NCI-H1930 (cell line): ENCODE measurements at regions not wholly inside any gene's neighbourhood (a gene's known extent, or its start where the extent isn't known, plus 50 kb on each side); places are given as distances from the start of the nearest gene placed in this dataset.

Experiments
- DNase-seq, 2 experiments: peaks; one replicate each; lab custom pipeline; 2025; lab: John Stamatoyannopoulos, UW

DNA sequence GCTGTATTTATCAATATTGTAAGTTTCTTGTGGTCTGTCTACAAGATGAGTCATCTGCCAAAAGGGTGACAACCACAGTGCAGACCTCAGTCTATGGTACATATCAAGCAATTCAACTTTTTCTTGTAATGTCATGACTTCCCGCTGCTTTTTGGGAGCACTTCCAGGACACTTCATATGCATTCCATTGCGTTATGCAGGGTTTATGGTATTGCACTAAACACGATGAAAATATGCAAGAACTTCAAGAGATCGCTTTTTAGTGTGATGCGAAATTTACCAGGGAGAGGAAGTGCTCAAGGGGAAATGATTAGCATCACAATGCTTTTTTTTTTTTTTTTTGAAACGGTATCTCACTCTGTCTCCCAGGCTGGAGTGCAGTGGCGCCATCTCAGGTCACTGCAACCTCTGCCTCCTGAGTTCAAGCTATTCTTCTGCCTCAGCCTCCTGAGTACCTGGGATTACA, 166.5 kb downstream of the TFAP2A start:
- no peak for DNase-seq

DNA sequence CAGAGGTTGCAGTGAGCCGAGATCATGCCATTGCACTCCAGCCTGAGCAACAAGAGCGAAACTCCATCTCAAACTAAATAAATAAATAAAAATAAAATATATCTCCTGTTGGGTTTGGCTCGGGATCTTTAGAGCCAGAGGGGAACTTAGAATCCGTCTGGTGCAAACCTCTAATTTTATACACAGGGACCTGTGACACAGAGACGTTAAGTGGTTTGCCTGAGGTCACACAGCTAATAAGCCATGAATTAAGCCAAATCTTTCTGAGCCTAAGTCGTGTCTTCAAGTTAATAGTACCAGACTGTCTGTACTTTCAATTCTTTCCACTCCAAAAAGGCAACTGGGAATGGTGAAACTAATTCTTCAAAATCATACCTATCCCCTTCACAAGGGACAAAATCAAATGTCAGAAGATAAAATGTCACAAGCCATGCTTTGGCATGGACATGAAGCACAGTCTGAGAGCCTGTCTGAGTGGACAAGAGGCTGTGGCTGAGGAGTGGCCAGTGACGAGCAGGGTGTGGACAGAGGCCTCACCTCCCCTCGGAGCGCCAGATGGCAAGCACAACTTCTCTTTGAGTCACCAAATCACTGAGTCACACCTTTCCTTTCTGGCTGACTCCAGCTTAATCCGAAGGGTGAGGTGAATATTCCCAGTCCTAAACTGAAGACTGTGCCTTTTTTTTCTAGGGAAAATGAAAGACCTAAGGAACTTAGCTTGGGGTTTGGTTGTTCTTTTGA, 177.4 kb downstream of the TFAP2A start:
- no peak for DNase-seq

DNA sequence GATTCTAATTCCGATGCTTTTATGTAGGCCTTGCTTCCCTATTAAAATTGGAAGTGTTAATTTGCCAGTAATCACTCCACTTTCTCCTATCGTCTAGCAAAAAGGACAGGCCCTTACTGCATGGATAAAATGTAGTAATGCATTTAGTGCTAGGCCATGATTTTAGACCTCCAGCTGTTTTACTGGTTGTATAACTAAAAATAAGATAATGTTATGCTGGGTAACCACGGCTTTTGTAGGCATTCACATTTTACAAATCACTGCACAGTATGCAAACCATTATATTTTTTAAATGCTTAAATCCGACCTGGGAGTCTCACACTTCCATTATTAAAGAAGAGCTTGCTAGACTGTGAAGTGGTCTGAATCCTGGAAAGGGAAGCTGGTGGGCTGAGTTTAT, 179.5 kb downstream of the TFAP2A start:
- no peak for DNase-seq

DNA sequence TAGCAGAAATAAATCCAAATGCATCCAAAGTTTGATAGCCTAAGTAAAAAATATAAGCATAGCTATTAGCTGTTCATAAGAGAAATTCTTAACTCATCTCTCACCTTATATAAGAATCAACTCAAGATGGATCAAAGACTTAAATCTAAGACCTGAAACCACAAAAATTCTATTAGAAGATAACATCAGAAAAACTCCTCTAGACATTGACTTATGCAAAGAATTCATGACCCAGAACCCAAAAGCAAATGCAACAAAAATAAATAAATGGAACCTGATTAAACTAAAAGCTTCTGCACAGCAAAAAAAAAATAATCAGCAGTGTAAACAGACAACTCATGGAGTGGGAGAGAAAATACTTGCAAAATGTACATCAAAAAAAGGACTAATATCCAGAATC, 184.3 kb downstream of the TFAP2A start:
- no peak for DNase-seq

DNA sequence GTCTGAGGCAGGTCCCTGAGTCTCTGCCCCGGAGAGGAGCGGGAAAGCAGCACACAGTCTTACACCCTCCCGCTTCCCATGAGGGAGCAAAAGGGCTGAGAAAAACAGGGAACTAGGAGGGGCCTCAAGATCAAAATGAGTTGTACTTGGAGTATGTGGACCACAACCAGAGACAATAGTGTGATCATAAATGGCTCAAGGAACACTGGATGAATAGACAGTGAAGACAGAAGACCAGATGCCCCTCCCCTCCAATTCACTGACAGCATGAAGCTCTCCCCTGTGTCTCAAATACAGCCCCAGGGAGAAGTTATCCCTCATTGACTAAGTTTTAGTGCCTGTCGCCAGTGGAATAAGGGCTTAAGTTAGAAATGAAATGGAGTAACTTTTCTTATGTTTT, 191.0 kb downstream of the TFAP2A start:
- no peak for DNase-seq

DNA sequence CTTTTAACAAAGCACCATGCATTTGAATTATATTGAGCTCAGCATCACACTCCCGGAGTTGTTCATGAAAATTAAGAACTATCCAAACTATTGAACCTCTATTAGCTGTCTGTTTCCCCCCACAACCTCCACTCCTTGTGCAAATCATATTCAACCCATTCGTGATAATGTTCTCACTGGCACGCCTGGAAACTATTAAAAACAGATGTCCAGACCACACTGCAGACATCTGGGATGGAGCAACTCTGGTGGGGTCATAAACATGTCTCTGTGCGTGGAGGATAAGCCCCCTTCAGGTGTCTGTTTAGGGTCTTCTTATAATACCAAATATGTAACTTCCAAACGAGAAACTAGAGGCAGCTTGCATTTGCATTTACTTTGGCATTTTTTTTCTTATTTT, 193.7 kb downstream of the TFAP2A start:
- no peak for DNase-seq

DNA sequence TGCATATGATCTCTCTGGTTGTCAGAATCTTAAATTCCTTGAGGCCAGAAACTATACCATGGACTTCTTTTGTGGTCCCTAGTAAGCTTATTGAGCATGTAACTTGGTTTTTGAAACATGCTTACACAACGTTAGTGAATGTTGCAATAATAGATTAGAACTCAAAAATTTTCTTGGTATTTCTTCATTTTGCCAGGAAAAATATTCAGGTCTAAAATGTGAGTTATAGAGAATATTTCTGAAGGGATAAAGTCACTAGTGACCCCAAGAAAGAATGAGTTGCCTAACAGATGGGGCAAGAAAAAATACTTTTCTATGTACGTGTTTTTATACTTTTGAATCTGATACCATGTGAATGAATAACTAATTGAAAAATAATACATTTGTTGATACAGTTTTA, 195.4 kb downstream of the TFAP2A start:
- no peak for DNase-seq

DNA sequence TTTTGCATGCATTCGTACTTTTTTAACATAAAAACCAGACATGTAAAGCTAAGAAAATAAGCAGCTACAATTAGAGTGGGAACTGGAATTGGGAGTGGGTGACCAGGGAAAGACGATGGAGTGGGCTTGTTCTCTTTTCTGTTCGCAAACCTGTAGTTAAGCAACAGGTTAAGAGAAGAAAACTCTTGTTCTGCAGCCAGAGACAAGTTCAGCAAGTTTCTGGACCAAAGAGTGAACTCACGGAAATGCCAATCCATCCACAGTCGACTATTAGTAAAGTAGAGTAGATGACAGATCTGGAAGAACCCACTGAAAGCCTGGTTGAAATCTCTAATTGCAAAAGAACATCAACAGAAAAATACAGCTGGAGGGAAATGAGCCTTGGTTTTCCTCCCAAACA, 197.8 kb downstream of the TFAP2A start:
- no peak for DNase-seq

DNA sequence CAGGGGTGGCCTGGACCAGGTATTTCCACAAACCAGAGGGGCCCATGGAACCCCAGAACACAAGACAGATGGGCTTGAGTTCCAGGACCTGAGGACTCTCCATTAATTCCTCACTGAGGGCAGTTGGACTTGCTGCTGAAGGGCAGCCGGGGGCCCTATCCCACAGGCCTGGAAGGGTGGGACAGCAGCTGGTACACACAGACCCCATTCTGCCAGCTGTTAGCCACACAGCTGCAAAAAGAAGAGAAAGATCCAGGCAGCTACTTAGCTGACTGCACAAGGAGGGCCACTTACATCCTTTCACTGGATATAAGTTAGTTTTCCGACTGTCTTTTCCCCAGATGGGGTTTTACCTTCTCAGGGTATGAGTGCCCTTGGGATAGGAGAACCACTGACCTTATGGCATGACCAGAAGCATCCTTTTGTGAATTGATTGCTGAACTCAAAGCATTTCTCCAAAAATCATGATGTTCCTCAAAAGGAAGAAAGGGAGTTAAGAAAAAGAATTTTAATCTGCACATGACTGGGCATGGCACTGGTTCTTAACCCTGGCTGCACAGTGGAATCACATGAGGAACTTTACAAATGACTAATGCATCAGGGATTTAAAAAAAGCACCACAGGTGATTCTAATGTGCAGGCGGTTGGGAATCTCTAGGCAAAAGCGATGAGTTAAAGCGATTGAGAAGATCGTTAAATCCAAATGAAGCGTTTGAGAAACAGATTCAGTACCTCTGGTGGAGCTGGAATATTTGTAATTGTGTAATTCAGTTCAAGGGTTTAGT, 199.4 kb downstream of the TFAP2A start:
- DNase-seq = no peak

DNA sequence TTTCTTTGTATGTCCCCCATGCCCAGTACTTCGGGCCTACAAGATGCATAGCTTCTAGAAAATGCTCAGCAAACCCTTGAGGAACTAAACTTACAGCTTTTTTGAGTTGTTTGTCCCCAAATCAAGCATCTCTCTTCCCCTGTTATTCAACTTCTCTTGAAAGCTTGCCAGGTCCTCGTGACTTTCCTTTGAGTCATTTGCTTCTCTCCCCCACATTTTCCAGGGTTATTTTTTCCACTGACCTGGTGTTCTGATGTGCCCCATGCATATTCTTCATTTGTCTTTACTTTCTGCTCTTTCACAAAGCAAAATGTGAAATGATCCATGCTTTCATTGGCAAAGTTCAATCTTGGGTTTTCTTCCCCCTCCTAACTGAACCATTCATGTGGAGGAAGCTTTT, 204.8 kb downstream of the TFAP2A start:
- DNase-seq = no peak

DNA sequence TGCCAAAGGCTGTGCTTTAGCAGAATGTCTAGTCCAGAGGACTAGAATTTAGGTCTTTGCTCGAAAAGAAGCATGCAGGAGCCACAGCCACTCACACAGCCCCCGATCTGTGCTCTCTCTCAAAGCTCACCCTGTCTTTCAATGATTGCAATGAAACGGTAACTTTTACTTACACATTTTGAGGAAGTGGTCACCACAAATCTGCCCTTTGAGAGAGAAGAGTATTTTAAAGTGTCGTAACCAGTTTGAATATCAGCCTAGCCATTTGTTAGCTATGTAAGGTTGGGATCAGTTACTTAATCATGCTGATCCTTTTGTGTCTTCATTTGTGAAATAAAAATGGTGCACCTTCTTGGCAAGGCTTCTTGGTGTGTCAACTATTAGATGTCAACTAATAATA, 209.0 kb downstream of the TFAP2A start:
- DNase-seq = no peak

DNA sequence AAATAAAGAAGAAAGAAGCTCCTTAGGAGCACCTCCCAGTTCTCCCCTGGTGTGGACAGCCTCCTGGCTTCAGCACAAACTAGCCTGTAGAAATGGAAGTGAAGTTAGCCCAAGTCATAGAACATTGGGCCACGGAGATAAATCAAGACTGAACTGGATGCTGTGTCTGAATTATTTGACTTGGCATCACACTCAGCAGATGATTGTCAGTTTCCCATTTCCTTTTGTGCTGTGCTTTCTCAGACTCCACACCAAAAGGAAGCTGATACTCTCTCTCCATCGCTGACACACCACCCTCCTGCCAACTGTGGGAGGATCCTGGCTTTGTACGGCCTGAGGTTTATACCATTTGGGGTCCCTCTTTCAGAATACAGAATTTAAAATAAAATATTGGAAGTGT, 209.8 kb downstream of the TFAP2A start:
- DNase-seq = no peak

DNA sequence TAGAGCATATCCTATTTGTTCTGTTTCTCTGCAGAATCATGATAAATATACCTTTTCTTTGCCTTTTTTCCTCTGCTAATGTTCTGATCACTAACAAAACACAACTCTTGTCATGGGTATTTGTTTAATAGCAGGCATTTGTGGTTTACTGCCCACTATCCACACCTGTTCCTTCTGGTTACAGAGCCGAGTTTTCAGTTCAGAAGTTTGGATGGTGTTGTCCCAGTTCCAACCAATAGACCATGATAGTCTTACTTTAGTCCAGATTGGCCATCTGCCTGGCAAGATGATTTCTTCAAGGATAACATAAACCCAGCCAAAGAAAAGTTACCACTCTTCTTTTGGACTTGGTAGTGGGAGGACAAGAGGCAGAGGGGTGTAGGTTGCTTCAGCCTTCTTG, 211.2 kb downstream of the TFAP2A start:
- DNase-seq = no peak

DNA sequence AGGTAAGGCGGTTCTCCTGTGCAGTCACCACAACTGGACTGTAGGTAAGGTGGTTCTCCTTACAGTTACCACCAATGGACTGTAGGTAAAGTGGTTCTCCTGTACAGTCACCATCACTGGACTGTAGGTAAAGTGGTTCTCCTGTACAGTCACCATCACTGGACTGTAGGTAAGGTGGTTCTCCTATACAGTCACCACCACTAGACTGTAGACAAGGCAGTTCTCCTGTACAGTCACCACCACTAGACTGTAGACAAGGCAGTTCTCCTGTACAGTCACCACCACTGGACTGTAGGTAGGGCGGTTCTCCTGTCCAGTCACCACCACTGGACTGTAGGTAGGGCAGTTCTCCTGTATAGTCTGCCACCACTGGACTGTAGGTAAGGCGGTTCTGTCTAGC, 212.3 kb downstream of the TFAP2A start:
- no peak for DNase-seq

DNA sequence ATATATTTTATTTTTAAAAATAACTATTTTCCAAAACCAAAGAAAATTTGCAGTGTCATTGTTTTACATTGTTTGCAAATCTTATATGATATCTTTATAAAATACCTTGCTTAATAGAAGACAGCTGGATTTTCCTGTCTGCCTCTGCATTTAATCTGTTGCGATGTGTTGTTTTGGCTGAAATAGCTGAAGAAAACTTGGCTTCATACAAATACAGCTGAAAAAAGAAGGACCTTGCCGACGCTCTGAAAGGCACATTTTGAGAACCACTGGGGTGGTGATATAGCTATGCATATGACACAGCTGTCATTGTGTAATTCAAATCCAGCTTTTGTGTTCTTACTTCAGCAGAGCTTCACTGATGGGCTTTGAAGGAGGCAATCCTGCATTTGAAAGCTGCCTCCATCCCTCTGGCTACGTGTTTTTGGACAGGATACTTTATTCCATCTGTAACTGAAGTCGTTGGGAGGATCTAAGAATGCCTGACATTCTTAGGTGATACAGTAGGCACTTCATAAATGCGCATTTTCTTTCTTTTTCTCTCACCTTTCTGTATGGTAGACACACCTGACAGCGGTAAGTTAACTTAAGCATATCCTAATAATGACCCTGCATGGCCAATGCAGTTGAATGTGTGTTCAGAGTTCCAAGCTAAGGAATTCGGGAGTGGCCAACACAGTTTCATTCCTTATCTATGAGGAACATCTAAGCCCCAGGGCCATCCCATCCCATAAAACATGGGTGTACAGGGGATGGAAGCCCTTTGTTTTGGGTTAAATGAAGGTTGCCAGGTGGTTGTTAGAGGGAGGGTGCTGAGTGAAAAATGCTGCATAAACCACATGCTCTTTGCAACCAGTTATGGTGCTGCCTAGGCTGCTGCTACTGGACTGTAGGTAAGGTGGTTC, 213.0 kb downstream of the TFAP2A start:
- no peak for DNase-seq

DNA sequence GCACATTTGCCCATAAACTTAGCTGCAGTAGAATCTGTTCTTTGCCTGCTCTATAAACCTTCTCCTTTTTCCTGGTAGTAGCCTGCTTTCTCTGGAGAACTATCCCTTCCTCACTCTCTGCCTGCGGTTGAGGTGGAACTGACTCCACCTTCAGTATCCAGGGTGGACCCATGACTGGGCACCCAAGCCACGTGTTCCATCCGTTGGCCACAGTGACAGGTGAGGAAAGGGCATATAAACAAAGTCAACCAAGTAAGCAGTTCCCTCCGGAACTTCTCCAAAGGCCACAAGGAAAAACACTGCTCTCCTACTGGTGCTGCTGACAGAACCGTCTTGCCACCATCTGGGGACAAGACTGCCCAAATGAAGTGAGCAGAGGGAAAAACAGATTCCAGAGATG, 218.8 kb downstream of the TFAP2A start:
- no peak for DNase-seq

DNA sequence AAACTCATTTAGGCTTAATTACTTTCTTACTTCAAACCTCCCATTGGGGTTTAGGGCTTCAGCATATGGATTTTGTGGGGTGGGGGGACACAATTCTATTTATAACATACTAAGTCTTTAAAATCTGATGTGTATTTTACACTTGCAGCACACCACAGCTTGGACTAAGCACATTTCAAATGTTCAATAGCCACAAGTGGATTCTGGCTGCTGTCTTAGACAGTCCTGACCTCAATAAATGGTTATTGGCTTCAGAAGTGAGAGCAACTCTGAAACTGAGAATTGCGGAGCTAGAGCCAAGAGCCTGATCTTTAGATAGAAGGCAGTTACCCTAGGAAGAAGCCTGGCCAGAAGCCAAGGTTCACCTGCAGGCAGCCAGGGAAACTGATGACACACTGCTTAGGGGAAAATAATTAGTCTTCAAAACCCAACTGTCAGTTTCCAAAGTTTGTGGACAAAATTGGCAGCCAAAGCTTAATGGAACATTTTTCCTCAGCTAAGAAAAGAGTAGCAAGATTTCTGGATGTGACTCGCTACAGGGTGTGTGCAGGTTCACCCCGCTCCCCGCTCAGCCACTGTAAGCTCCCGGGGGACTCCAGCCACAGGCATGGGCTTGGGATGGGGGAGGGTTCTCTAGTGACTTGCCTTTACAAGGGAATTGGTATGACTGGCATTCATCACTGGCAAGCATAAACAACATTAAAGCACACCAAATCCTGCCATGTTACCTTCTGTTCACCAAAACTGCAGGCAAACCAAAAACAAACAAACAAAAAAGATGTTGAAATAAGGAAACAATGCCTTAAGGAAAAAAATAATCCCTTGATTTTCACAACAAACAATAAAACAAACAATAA, 219.8 kb downstream of the TFAP2A start:
- DNase-seq = no peak

DNA sequence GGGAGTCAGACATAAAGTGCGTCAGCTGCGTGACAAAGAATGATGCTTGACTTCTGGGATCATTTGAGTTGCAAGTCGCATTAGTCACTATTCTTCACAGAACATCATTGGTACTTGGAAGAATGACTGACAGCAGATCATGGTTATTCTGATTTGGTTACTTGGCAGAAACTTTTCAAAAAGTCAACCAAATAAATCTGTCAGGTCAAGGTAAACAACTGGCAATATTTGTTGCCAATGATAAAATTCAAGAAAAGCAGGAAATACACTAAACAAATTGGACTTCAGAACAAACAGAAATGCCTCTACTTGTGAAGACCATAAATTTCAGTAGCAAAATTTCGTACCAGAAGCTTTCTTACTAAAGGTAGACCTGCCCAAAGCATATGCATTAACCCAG, 221.6 kb downstream of the TFAP2A start:
- DNase-seq = no peak

DNA sequence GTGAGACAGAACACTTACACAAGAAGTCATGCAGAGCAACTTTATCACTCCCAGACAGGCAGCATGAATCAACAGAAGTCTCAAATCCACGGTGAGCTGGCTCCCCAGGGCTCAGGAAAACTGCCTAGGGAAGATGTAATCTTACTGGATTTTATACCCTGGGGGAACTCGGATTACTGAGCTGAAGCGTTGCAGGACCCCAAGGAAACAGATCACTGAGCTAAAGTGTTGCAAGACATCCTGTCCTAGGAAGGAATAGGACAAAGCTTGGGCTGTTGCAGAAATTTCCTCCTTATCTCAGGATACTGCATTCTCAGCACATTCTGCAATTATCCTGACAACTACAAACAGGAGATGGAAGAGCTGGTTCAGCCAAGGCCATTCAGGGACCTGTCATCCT, 224.8 kb downstream of the TFAP2A start:
- DNase-seq = no peak

DNA sequence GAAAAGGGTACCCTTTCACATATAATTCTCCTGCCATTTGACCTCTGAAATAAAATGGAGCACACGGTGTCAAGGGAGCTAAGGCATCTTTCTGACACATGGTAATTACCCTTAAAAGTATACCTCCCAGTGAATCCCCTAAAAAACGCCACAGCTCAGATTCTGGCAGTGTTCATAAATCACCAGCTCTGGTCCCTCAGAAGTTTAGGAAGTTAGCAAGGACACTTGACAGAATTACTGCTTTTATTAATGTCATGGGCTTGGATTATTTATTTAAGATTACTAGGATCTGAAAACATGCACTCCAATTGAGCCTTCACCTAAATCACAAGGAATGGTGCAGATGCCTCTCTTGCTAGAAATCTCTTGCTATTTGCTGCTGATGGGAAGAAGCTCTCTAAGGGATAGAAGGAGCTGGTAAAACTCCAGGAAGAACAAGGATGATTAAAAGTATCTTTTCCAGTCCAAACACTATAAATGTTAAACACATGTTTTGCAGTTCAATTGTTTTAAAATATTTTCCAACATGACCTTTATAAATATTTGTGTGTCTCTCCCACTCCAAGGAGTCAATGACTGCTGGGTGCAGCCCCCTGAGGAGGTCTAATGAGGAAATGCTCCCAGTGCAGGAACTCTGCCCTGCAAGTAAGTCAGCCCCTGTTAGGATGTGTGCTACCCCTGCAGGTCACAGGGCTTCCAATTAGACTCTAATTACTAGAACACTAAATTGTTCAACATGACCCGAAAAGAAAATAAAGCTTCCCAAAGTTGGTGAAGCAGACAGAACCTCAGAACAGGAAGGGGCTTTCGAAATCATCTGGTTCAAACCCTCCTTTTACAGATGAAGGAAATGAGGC, 230.3 kb downstream of the TFAP2A start:
- DNase-seq = no peak
